HepG2 (cell line): ENCODE measurements at regions not wholly inside any gene's neighbourhood (a gene's known extent, or its start where the extent isn't known, plus 50 kb on each side); places are given as distances from the start of the nearest gene placed in this dataset.

Experiments used
- ATAC-seq: fragments of 200-7000 bp; cut with Tn5 transposase; 3 replicates; pipeline ENCODE4 v1.9.1; 2020; ENCODE audit warnings: mild to moderate bottlenecking, moderate library complexity
- BruUV-seq: library from RNA; stranded (reverse); fragments of 400-500 nt; replicated peaks from 2 replicates; lab custom pipeline; 2021; lab: Mats Ljungman, UMichigan
- CTCF ChIA-PET: fragments of 300-600 bp; formaldehyde crosslinking; extraction: SDS; loops from one replicate; lab custom pipeline; 2021; ENCODE audit warnings: low total read pairs, inconsistent platforms, low intra/inter-chr PET ratio; lab: Yijun Ruan, JAX
- POLR2A ChIA-PET: fragments of 350-600 bp; sonication (Branson Sonifier 250); formaldehyde crosslinking; loops from one replicate; lab custom pipeline; 2020; ENCODE audit warnings: antibody characterized with exemption, inconsistent platforms; lab: Yijun Ruan, JAX
- DNase-seq: peaks from one replicate; pipeline ENCODE4 v3.0.0-alpha.2; 2015; ENCODE audit warnings: low spot score
- FAIRE-seq: peaks from 3 replicates; lab custom pipeline; 2011; peaks lifted over from hg19 to GRCh38; lab: Jason Lieb, UNC
- H2AFZ ChIP-seq: one replicate; pipeline ENCODE4 v1.6.1; 2011; ENCODE audit warnings: low read length, inconsistent platforms
- H3K27ac ChIP-seq: fragments of 300-600 bp; 3 replicates; pipeline ENCODE4 v1.8.0; 2011; ENCODE audit warnings: mixed run types, mild to moderate bottlenecking, mixed read lengths, low read length, inconsistent platforms; ENCODE audit not compliant: insufficient read depth; ENCODE audit errors: extremely low read length
- H3K27me3 ChIP-seq, 2 experiments: fragments of 200-600 bp in 1 of 2; 2 replicates in 1 of 2; 3 replicates in 1 of 2; pipeline versions ENCODE4 v1.6.0 to v1.8.0; 2011; ENCODE audit warnings: low read length in 2 of 2, mild to moderate bottlenecking in 2 of 2, moderate library complexity in 2 of 2, inconsistent platforms in 1 of 2; ENCODE audit not compliant: insufficient read depth in 2 of 2, control insufficient read depth in 1 of 2
- H3K36me3 ChIP-seq, 2 experiments: fragments of 200-600 bp in 1 of 2; replicated peaks in 1 of 2; 2 replicates in 1 of 2; 3 replicates in 1 of 2; pipeline versions ENCODE4 v1.5.1 to v1.8.0; 2011; ENCODE audit warnings: low read length in 2 of 2, inconsistent platforms in 1 of 2; ENCODE audit not compliant: insufficient read depth in 2 of 2, control insufficient read depth in 1 of 2
- H3K4me1 ChIP-seq: 2 replicates; pipeline ENCODE4 v1.5.1; 2012; ENCODE audit warnings: low read length, inconsistent platforms; ENCODE audit not compliant: insufficient read depth
- H3K4me2 ChIP-seq: 2 replicates; pipeline ENCODE4 v1.6.0; 2011; ENCODE audit warnings: low read depth, low read length, inconsistent platforms
- H3K4me3 ChIP-seq, 3 experiments: fragments of 200-600 bp in 1 of 3; sonication (generic), shearing (Covaris generic) in 1 of 3; replicated peaks in 1 of 3; 2 replicates each; pipeline ENCODE4 v1.5.1; 2011 to 2016; ENCODE audit warnings: low read length in 3 of 3, inconsistent platforms in 2 of 3, low read depth in 2 of 3, mild to moderate bottlenecking in 2 of 3, control low read depth in 1 of 3, mixed read lengths in 1 of 3; ENCODE audit not compliant: insufficient read depth in 1 of 3
- H3K79me2 ChIP-seq: one replicate; pipeline ENCODE4 v1.6.1; 2011; ENCODE audit warnings: low read length, inconsistent platforms; ENCODE audit not compliant: insufficient read depth
- H3K9ac ChIP-seq: 2 replicates; pipeline ENCODE4 v1.6.0; 2011; ENCODE audit warnings: mild to moderate bottlenecking, low read depth, low read length, inconsistent platforms; ENCODE audit not compliant: insufficient read depth
- H3K9me3 ChIP-seq: 2 replicates; pipeline ENCODE4 v1.5.1; 2012; ENCODE audit warnings: mild to moderate bottlenecking, low read length
- H4K20me1 ChIP-seq: 2 replicates; pipeline ENCODE4 v1.6.0; 2011; ENCODE audit warnings: inconsistent platforms, mild to moderate bottlenecking, low read length, moderate library complexity; ENCODE audit not compliant: insufficient read depth
- CEBPG ChIP-seq: IDR thresholded peaks from 2 replicates; pipeline ENCODE4 v1.6.1; 2016
- EP300 ChIP-seq, 3 experiments: sonication (generic) in 1 of 3; formaldehyde crosslinking in 1 of 3; IDR thresholded peaks; 2 replicates each; pipeline versions ENCODE4 v1.5.1 to v1.6.1; 2011 to 2020; ENCODE audit warnings: low read depth in 2 of 3, low read length in 2 of 3, borderline replicate concordance in 1 of 3, improper control_type of control experiment in 1 of 3, mild to moderate bottlenecking in 1 of 3, missing genetic modification reagents in 1 of 3, moderate library complexity in 1 of 3
- FOXP1 ChIP-seq, 2 experiments: fragments of 450-650 bp in 1 of 2; IDR thresholded peaks; 2 replicates each; pipeline ENCODE4 v1.6.1; 2017 to 2018; ENCODE audit warnings: antibody characterized with exemption in 1 of 2
- HNF1A ChIP-seq, 2 experiments: sonication (generic) in 1 of 2; formaldehyde crosslinking in 1 of 2; IDR thresholded peaks; 2 replicates each; pipeline versions ENCODE4 v1.4.0 to v1.6.1; 2016 to 2020; ENCODE audit warnings: borderline replicate concordance in 1 of 2, low read depth in 1 of 2, mild to moderate bottlenecking in 1 of 2, missing genetic modification reagents in 1 of 2
- HNF4A ChIP-seq: sonication (generic); formaldehyde crosslinking; IDR thresholded peaks from 2 replicates; pipeline ENCODE4 v1.4.0; 2020; ENCODE audit warnings: missing genetic modification reagents
- HNRNPUL1 ChIP-seq: fragments of 200-400 bp; formaldehyde crosslinking; IDR thresholded peaks from 2 replicates; pipeline ENCODE4 v1.6.1; 2017; ENCODE audit warnings: low read depth, mild to moderate bottlenecking, low read length, moderate library complexity
- HOMEZ ChIP-seq: IDR thresholded peaks from 2 replicates; pipeline ENCODE4 v1.6.1; 2016; ENCODE audit warnings: low read depth
- NFIC ChIP-seq: IDR thresholded peaks from 2 replicates; pipeline ENCODE4 v1.6.1; 2012; ENCODE audit warnings: mild to moderate bottlenecking, low read length, inconsistent platforms
- SAP130 ChIP-seq: IDR thresholded peaks from 2 replicates; pipeline ENCODE4 v1.6.1; 2016; ENCODE audit warnings: low read depth
- SNAI1 ChIP-seq: sonication (generic); formaldehyde crosslinking; IDR thresholded peaks from 2 replicates; pipeline ENCODE4 v1.5.0; 2020; ENCODE audit warnings: mild to moderate bottlenecking, missing genetic modification reagents, borderline replicate concordance
- TRIM24 ChIP-seq: sonication (generic); formaldehyde crosslinking; IDR thresholded peaks from 2 replicates; pipeline ENCODE4 v1.8.0; 2022; ENCODE audit warnings: mild to moderate bottlenecking, missing genetic modification reagents
- ZKSCAN1 ChIP-seq: fragments of 150-350 bp; IDR thresholded peaks from 2 replicates; pipeline ENCODE4 v1.6.1; 2014; ENCODE audit warnings: low read length
- ZNF337 ChIP-seq: sonication (generic); formaldehyde crosslinking; IDR thresholded peaks from 2 replicates; pipeline ENCODE4 v1.5.1; 2020; ENCODE audit warnings: missing genetic modification reagents, low read depth, mild to moderate bottlenecking, borderline replicate concordance
- ZNF775 ChIP-seq: sonication (generic); formaldehyde crosslinking; IDR thresholded peaks from 2 replicates; pipeline ENCODE4 v1.4.0; 2020; ENCODE audit warnings: missing genetic modification reagents, mild to moderate bottlenecking, moderate library complexity, borderline replicate concordance
- ZNF777 ChIP-seq: sonication (generic); formaldehyde crosslinking; IDR thresholded peaks from 2 replicates; pipeline ENCODE4 v1.4.0; 2020; ENCODE audit warnings: missing genetic modification reagents
- in situ Hi-C: cut with HindIII; loops from 2 replicates; pipeline ENCODE4 v1.10.0; 2017; ENCODE audit warnings: low pct_unique_long_range_greater_than_20kb; ENCODE audit not compliant: extremely low pct_ligation_motif_present
- intact Hi-C: fragments of 100-400 bp; cut with micrococcal nuclease; formaldehyde crosslinking; loops from one replicate; pipeline ENCODE4 v1.10.0; 2022; ENCODE audit not compliant: unreplicated experiment

GRCh38 chr9:73543727-73544126 is 392.1 kb downstream of the ANXA1 start:
- CTCF ChIA-PET = no interaction called here
- no peak overlapping the region for H2AFZ ChIP-seq
- no peaks in the 10 kb centered on the region for H3K36me3 ChIP-seq
- BruUV-seq = no TSS peak
- in situ Hi-C loops = no loop called here
- DNase-seq = peak; percentile 30
- no peaks in the 10 kb centered on the region for H3K27me3 ChIP-seq
- H4K20me1 ChIP-seq = no peaks in the 10 kb centered on the region
- no peaks in the 10 kb centered on the region for H3K79me2 ChIP-seq
- ATAC-seq = peak; percentile 88
- FAIRE-seq = no peak
- H3K4me1 ChIP-seq = peaks cover 69% of the 10 kb centered on the region
- H3K9ac ChIP-seq = no peak overlapping the region
- peak overlapping the region; percentile 47 for H3K4me2 ChIP-seq
- H3K4me3 ChIP-seq = peak overlapping the region in 2 of 3 experiments; percentile 25 to 36; a peak in 2 of 6 replicates
- intact Hi-C loops = no loop called here
- H3K27ac ChIP-seq = peak overlapping the region; percentile 30
- H3K9me3 ChIP-seq = no peaks in the 10 kb centered on the region
- POLR2A ChIA-PET = no interaction called here
- TF ChIP-seq ZKSCAN1 = no peak
- TF ChIP-seq SNAI1 (CRISPR knock-in tag) = no peak
- peak; percentile 77 for TF ChIP-seq HNRNPUL1
- peak; percentile 78; the same call in 1 of the 2 replicates for TF ChIP-seq HOMEZ
- TF ChIP-seq ZNF777 (CRISPR knock-in tag) = no peak
- TF ChIP-seq TRIM24 (CRISPR knock-in tag) = no peak
- peak; percentile 91 for TF ChIP-seq HNF1A (IDR thresholded peaks at IDR 0.05; ENCODE audit: low read depth)
- peak; percentile 85; the same call in 1 of the 2 replicates for TF ChIP-seq HNF1A (CRISPR knock-in tag; IDR thresholded peaks at IDR 0.05; ENCODE audit: borderline replicate concordance)
- peak; percentile 33; the same call in 1 of the 2 replicates for TF ChIP-seq HNF4A (CRISPR knock-in tag)
- no peak for TF ChIP-seq ZNF775 (CRISPR knock-in tag)
- TF ChIP-seq NFIC = peak; percentile 80; the same call in 1 of the 2 replicates
- no peak for TF ChIP-seq ZNF337 (CRISPR knock-in tag)
- TF ChIP-seq EP300 (IDR thresholded peaks at IDR 0.05; ENCODE audit: low read depth in 2 of 2, low read length in 2 of 2) = peak in 1 of 2 experiments; percentile 78; a peak in 1 of 4 replicates
- TF ChIP-seq EP300 (CRISPR knock-in tag; IDR thresholded peaks at IDR 0.05; ENCODE audit: borderline replicate concordance) = no peak
- TF ChIP-seq SAP130 = 0 out of 2 replicates have a peak, but pooled peaks have one; percentile 22
- TF ChIP-seq FOXP1 (IDR thresholded peaks at IDR 0.05) = no peak
- TF ChIP-seq FOXP1 (CRISPR knock-in tag; IDR thresholded peaks at IDR 0.05) = peak; percentile 71; the same call in 1 of the 2 replicates
- 0 out of 2 replicates have a peak, but pooled peaks have one; percentile 38 for TF ChIP-seq CEBPG
